Keratinocyte (primary cell): ENCODE measurements at regions not wholly inside any gene's neighbourhood (a gene's known extent, or its start where the extent isn't known, plus 50 kb on each side); places are given as distances from the start of the nearest gene placed in this dataset.

Experiments used
- DNase-seq: peaks from one replicate; pipeline ENCODE4 v3.0.0-alpha.2; 2011; ENCODE audit warnings: low read depth, missing footprints, low spot score
- FAIRE-seq: peaks from 2 replicates; lab custom pipeline; 2011; peaks lifted over from hg19 to GRCh38; lab: Jason Lieb, UNC
- H2AFZ ChIP-seq: 2 replicates; pipeline ENCODE4 v1.6.0; 2012; ENCODE audit warnings: low read length, control low read depth, inconsistent platforms; ENCODE audit not compliant: control insufficient read depth
- H3K27ac ChIP-seq: 2 replicates; pipeline ENCODE4 v1.5.1; 2011; ENCODE audit warnings: low read length; ENCODE audit not compliant: control insufficient read depth, insufficient read depth
- H3K27me3 ChIP-seq: 3 replicates; pipeline ENCODE4 v1.6.0; 2011; ENCODE audit warnings: low read length; ENCODE audit not compliant: control insufficient read depth, insufficient read depth; ENCODE audit errors: extremely low read depth
- H3K36me3 ChIP-seq, 2 experiments: 2 replicates in 1 of 2; 3 replicates in 1 of 2; pipeline ENCODE4 v1.5.1; 2011; ENCODE audit warnings: low read length in 2 of 2, mild to moderate bottlenecking in 1 of 2; ENCODE audit not compliant: control insufficient read depth in 2 of 2, insufficient read depth in 2 of 2; ENCODE audit errors: extremely low read depth in 1 of 2
- H3K4me1 ChIP-seq: 3 replicates; pipeline ENCODE4 v1.5.1; 2011; ENCODE audit warnings: low read length; ENCODE audit not compliant: control insufficient read depth, insufficient read depth; ENCODE audit errors: extremely low read depth
- H3K4me2 ChIP-seq: 3 replicates; pipeline ENCODE4 v1.6.0; 2011; ENCODE audit warnings: low read depth, low read length; ENCODE audit not compliant: control insufficient read depth, insufficient read depth; ENCODE audit errors: extremely low read depth
- H3K4me3 ChIP-seq, 3 experiments: fragments of 200-600 bp in 1 of 3; sonication (generic) in 1 of 3; 2 replicates in 2 of 3; 3 replicates in 1 of 3; pipeline ENCODE4 v1.5.1; 2011 to 2016; ENCODE audit warnings: low read length in 3 of 3, mild to moderate bottlenecking in 3 of 3, control low read depth in 2 of 3, inconsistent platforms in 1 of 3, low read depth in 1 of 3, mixed read lengths in 1 of 3, mixed run types in 1 of 3, moderate library complexity in 1 of 3; ENCODE audit not compliant: control insufficient read depth in 2 of 3, insufficient read depth in 2 of 3; ENCODE audit errors: extremely low read depth in 1 of 3
- H3K79me2 ChIP-seq: 2 replicates; pipeline ENCODE4 v1.6.0; 2012; ENCODE audit warnings: low read length; ENCODE audit not compliant: control insufficient read depth, insufficient read depth
- H3K9ac ChIP-seq: 3 replicates; pipeline ENCODE4 v1.6.0; 2011; ENCODE audit warnings: low read length; ENCODE audit not compliant: control insufficient read depth, insufficient read depth; ENCODE audit errors: extremely low read depth
- H3K9me1 ChIP-seq: 3 replicates; pipeline ENCODE4 v1.6.0; 2011; ENCODE audit warnings: low read length; ENCODE audit not compliant: control insufficient read depth, insufficient read depth; ENCODE audit errors: extremely low read depth
- H3K9me3 ChIP-seq: 2 replicates; pipeline ENCODE4 v1.5.1; 2012; ENCODE audit warnings: low read depth, low read length; ENCODE audit not compliant: control insufficient read depth
- H4K20me1 ChIP-seq: 3 replicates; pipeline ENCODE4 v1.6.0; 2011; ENCODE audit warnings: low read length; ENCODE audit not compliant: control insufficient read depth, insufficient read depth; ENCODE audit errors: extremely low read depth
- EZH2 ChIP-seq: IDR thresholded peaks from one replicate; pipeline ENCODE4 v1.6.1; 2012; ENCODE audit warnings: inconsistent platforms, mild to moderate bottlenecking, low read length, moderate library complexity
- dilution Hi-C: fragments of 300-500 bp; cut with MboI; formaldehyde crosslinking; loops from one replicate; pipeline ENCODE4 v1.7.0; 2020; ENCODE audit warnings: low sequenced_read_pairs; ENCODE audit not compliant: extremely low pct_ligation_motif_present
- TF ChIP-seq, protein P1 (sequence below), 3 experiments: IDR thresholded peaks in 1 of 3; conservative IDR thresholded peaks in 1 of 3; optimal IDR thresholded peaks in 1 of 3; 2 replicates in 2 of 3; 3 replicates in 1 of 3; pipeline versions ENCODE3 to v1.5.1; 2011; ENCODE audit warnings: low read length in 3 of 3, mild to moderate bottlenecking in 3 of 3, moderate library complexity in 2 of 3, control low read depth in 1 of 3, inconsistent platforms in 1 of 3; ENCODE audit not compliant: insufficient read depth in 2 of 3; ENCODE audit errors: extremely low read depth in 1 of 3

GRCh38 chr7:13448243-13448642, 541.2 kb downstream of the ETV1 start:
- no peaks in the 10 kb centered on the region for H3K36me3 ChIP-seq
- no peaks in the 10 kb centered on the region for H3K9me3 ChIP-seq
- no peak overlapping the region for H3K27ac ChIP-seq
- no peaks in the 10 kb centered on the region for H4K20me1 ChIP-seq
- FAIRE-seq: no peak
- H3K9ac ChIP-seq: no peak overlapping the region
- H3K27me3 ChIP-seq: no peaks in the 10 kb centered on the region
- no peaks in the 10 kb centered on the region for H3K4me1 ChIP-seq
- dilution Hi-C loops: no loop called here
- TF ChIP-seq EZH2: no peak
- TF ChIP-seq, protein P1, sequence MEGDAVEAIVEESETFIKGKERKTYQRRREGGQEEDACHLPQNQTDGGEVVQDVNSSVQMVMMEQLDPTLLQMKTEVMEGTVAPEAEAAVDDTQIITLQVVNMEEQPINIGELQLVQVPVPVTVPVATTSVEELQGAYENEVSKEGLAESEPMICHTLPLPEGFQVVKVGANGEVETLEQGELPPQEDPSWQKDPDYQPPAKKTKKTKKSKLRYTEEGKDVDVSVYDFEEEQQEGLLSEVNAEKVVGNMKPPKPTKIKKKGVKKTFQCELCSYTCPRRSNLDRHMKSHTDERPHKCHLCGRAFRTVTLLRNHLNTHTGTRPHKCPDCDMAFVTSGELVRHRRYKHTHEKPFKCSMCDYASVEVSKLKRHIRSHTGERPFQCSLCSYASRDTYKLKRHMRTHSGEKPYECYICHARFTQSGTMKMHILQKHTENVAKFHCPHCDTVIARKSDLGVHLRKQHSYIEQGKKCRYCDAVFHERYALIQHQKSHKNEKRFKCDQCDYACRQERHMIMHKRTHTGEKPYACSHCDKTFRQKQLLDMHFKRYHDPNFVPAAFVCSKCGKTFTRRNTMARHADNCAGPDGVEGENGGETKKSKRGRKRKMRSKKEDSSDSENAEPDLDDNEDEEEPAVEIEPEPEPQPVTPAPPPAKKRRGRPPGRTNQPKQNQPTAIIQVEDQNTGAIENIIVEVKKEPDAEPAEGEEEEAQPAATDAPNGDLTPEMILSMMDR (optimal IDR thresholded peaks at IDR 0.05 in 1 of 3, IDR thresholded peaks at IDR 0.05 in 1 of 3, conservative IDR thresholded peaks at IDR 0.05 in 1 of 3; ENCODE audit: extremely low read depth in 1 of 3, insufficient read depth in 2 of 3, low read length in 3 of 3): no peak
- H3K9me1 ChIP-seq: no peaks in the 10 kb centered on the region
- no peaks in the 10 kb centered on the region for H3K79me2 ChIP-seq
- no peak overlapping the region for H3K4me2 ChIP-seq
- no peak for DNase-seq
- H3K4me3 ChIP-seq: no peak overlapping the region
- no peak overlapping the region for H2AFZ ChIP-seq

DNA sequence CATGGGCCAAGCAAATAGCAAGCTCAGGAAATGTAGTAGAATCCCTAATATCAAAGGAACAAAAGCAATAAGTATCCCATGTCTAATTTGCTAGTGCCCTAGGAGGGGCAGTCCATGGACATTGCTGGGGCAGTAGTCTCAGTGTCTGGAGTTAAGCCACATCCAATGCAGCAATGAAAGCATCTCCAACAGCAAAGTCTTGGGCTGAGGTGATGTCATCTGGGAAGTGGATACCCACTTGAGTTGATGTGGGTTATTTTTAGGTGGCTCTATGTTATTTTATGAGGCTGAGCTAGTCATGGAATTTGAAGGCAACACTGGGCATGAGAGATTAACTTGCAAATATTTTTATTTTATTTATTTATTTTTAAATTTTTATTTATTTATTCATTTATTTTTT, 540.0 kb downstream of the ETV1 start:
- H3K9me1 ChIP-seq: no peaks in the 10 kb centered on the region
- dilution Hi-C loops: no loop called here
- no peaks in the 10 kb centered on the region for H4K20me1 ChIP-seq
- no peaks in the 10 kb centered on the region for H3K36me3 ChIP-seq
- TF ChIP-seq, protein P1 (optimal IDR thresholded peaks at IDR 0.05 in 1 of 3, IDR thresholded peaks at IDR 0.05 in 1 of 3, conservative IDR thresholded peaks at IDR 0.05 in 1 of 3; ENCODE audit: extremely low read depth in 1 of 3, insufficient read depth in 2 of 3, low read length in 3 of 3): no peak
- no peak for TF ChIP-seq EZH2
- H2AFZ ChIP-seq: no peak overlapping the region
- no peak for DNase-seq
- no peaks in the 10 kb centered on the region for H3K4me1 ChIP-seq
- no peak overlapping the region for H3K27ac ChIP-seq
- H3K79me2 ChIP-seq: no peaks in the 10 kb centered on the region
- FAIRE-seq: no peak
- no peak overlapping the region for H3K9ac ChIP-seq
- no peaks in the 10 kb centered on the region for H3K27me3 ChIP-seq
- no peak overlapping the region for H3K4me3 ChIP-seq
- no peaks in the 10 kb centered on the region for H3K9me3 ChIP-seq
- no peak overlapping the region for H3K4me2 ChIP-seq
